ENCODE measurements at regions not wholly inside any gene's neighbourhood (a gene's known extent, or its start where the extent isn't known, plus 50 kb on each side); places are given as distances from the start of the nearest gene placed in this dataset.

GRCh38 chr20:54940522-54940921 is 465.1 kb downstream of the DOK5 start:
- TF ChIP-seq EP300 (IDR thresholded peaks at IDR 0.05; ENCODE audit: borderline replicate concordance) (no peak), NFIC (IDR thresholded peaks at IDR 0.05) (no peak), CEBPB (IDR thresholded peaks at IDR 0.05) (no peak), TEAD4 (IDR thresholded peaks at IDR 0.05) (no peak), FOXM1 (IDR thresholded peaks at IDR 0.05; ENCODE audit: borderline replicate concordance, low read depth) (no peak), EGR1 (IDR thresholded peaks at IDR 0.05) (no peak), ZBTB7A (IDR thresholded peaks at IDR 0.05; ENCODE audit: low read depth) (no peak), TCF12 (IDR thresholded peaks at IDR 0.05; ENCODE audit: low read depth) (no peak), RAD21 (IDR thresholded peaks at IDR 0.05; ENCODE audit: low read depth) (no peak)
- TF ChIP-seq, protein P1, sequence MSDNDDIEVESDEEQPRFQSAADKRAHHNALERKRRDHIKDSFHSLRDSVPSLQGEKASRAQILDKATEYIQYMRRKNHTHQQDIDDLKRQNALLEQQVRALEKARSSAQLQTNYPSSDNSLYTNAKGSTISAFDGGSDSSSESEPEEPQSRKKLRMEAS (IDR thresholded peaks at IDR 0.05), result no peak

- no peak for TF ChIP-seq EP300 (IDR thresholded peaks at IDR 0.05; ENCODE audit: borderline replicate concordance)
- TF ChIP-seq FOXM1 (IDR thresholded peaks at IDR 0.05; ENCODE audit: borderline replicate concordance, low read depth), result no peak
- TF ChIP-seq TEAD4 (IDR thresholded peaks at IDR 0.05), result no peak
- no peak for TF ChIP-seq CREB1 (IDR thresholded peaks at IDR 0.05; ENCODE audit: low read depth)
- TF ChIP-seq EGR1 (IDR thresholded peaks at IDR 0.05), result no peak
- no peak for TF ChIP-seq CEBPB (IDR thresholded peaks at IDR 0.05)
- TF ChIP-seq TAF1 (IDR thresholded peaks at IDR 0.05; ENCODE audit: low read depth), result no peak
- no peak for TF ChIP-seq TCF12 (IDR thresholded peaks at IDR 0.05; ENCODE audit: low read depth)
- TF ChIP-seq NFIC (IDR thresholded peaks at IDR 0.05), result no peak
- TF ChIP-seq RAD21 (IDR thresholded peaks at IDR 0.05; ENCODE audit: low read depth), result no peak
- no peak for TF ChIP-seq REST (IDR thresholded peaks at IDR 0.05; ENCODE audit: low read depth)
- TF ChIP-seq ZBTB7A (IDR thresholded peaks at IDR 0.05; ENCODE audit: low read depth), result no peak
- no peak for TF ChIP-seq YY1 (IDR thresholded peaks at IDR 0.05; ENCODE audit: low read depth)
- TF ChIP-seq USF1 (IDR thresholded peaks at IDR 0.05), result no peak
Observed at GRCh38 chr20:54938707-54939106, 463.3 kb downstream of the DOK5 start.

GRCh38 chr20:54933212-54933904 is 458.0 kb downstream of the DOK5 start:
- TF ChIP-seq FOXM1 (IDR thresholded peaks at IDR 0.05; ENCODE audit: borderline replicate concordance, low read depth), result no peak
- TF ChIP-seq NFIC (IDR thresholded peaks at IDR 0.05), result no peak
- no peak for TF ChIP-seq YY1 (IDR thresholded peaks at IDR 0.05; ENCODE audit: low read depth)
- TF ChIP-seq EP300 (IDR thresholded peaks at IDR 0.05; ENCODE audit: borderline replicate concordance), result no peak
- no peak for TF ChIP-seq CREB1 (IDR thresholded peaks at IDR 0.05; ENCODE audit: low read depth)
- no peak for TF ChIP-seq TEAD4 (IDR thresholded peaks at IDR 0.05)
- TF ChIP-seq REST (IDR thresholded peaks at IDR 0.05; ENCODE audit: low read depth), result no peak

- TF ChIP-seq RAD21 (IDR thresholded peaks at IDR 0.05; ENCODE audit: low read depth), result no peak
- TF ChIP-seq TCF12 (IDR thresholded peaks at IDR 0.05; ENCODE audit: low read depth), result no peak
- no peak for TF ChIP-seq REST (IDR thresholded peaks at IDR 0.05; ENCODE audit: low read depth)
- no peak for TF ChIP-seq EGR1 (IDR thresholded peaks at IDR 0.05)
- TF ChIP-seq TAF1 (IDR thresholded peaks at IDR 0.05; ENCODE audit: low read depth), result no peak
- TF ChIP-seq NFIC (IDR thresholded peaks at IDR 0.05), result no peak
- no peak for TF ChIP-seq TEAD4 (IDR thresholded peaks at IDR 0.05)
Observed at GRCh38 chr20:54929191-54929590, 453.8 kb downstream of the DOK5 start.

GRCh38 chr20:54928564-54928963 is 453.2 kb downstream of the DOK5 start:
- TF ChIP-seq CEBPB (IDR thresholded peaks at IDR 0.05) (no peak), YY1 (IDR thresholded peaks at IDR 0.05; ENCODE audit: low read depth) (no peak), RAD21 (IDR thresholded peaks at IDR 0.05; ENCODE audit: low read depth) (no peak), TEAD4 (IDR thresholded peaks at IDR 0.05) (no peak), REST (IDR thresholded peaks at IDR 0.05; ENCODE audit: low read depth) (no peak), TCF12 (IDR thresholded peaks at IDR 0.05; ENCODE audit: low read depth) (no peak), USF1 (IDR thresholded peaks at IDR 0.05) (no peak), NFIC (IDR thresholded peaks at IDR 0.05) (no peak), FOXM1 (IDR thresholded peaks at IDR 0.05; ENCODE audit: borderline replicate concordance, low read depth) (no peak), EP300 (IDR thresholded peaks at IDR 0.05; ENCODE audit: borderline replicate concordance) (no peak), CREB1 (IDR thresholded peaks at IDR 0.05; ENCODE audit: low read depth) (no peak), TAF1 (IDR thresholded peaks at IDR 0.05; ENCODE audit: low read depth) (no peak)
- TF ChIP-seq, protein P1 (IDR thresholded peaks at IDR 0.05), result no peak
